Neural cell (in vitro differentiated cells): ENCODE measurements at regions not wholly inside any gene's neighbourhood (a gene's known extent, or its start where the extent isn't known, plus 50 kb on each side); places are given as distances from the start of the nearest gene placed in this dataset.

Experiments
- H2AFZ ChIP-seq: fragments of 200-600, 300-800 bp; sonication (generic), shearing (Covaris generic); 2 replicates; pipeline ENCODE4 v1.6.0; 2014; ENCODE audit warnings: low read depth, mild to moderate bottlenecking, antibody characterized with exemption, low read length, moderate library complexity
- H3F3A ChIP-seq: fragments of 200-600 bp; shearing (Covaris generic); 2 replicates; pipeline ENCODE4 v1.6.1; 2016; ENCODE audit warnings: mild to moderate bottlenecking, moderate library complexity, mixed read lengths, antibody characterized with exemption, low read length; ENCODE audit not compliant: insufficient read depth, poor library complexity, severe bottlenecking
- H3K27ac ChIP-seq: fragments of 200-600, 300-800 bp; sonication (generic), shearing (Covaris generic); 2 replicates; pipeline ENCODE4 v1.5.1; 2014; ENCODE audit warnings: mild to moderate bottlenecking, low read length, moderate library complexity
- H3K27me3 ChIP-seq: fragments of 300-800, 200-600 bp; sonication (generic), shearing (Covaris generic); 2 replicates; pipeline ENCODE4 v1.6.0; 2014; ENCODE audit warnings: mild to moderate bottlenecking, low read depth, low read length, moderate library complexity; ENCODE audit not compliant: insufficient read depth
- H3K36me3 ChIP-seq: fragments of 300-800, 200-600 bp; sonication (generic), shearing (Covaris generic); 2 replicates; pipeline ENCODE4 v1.5.1; 2014; ENCODE audit warnings: mild to moderate bottlenecking, antibody characterized with exemption, low read length, moderate library complexity; ENCODE audit not compliant: insufficient read depth
- H3K4me2 ChIP-seq: fragments of 300-800, 200-600 bp; sonication (generic), shearing (Covaris generic); 2 replicates; pipeline ENCODE4 v1.6.0; 2014; ENCODE audit warnings: mild to moderate bottlenecking, low read length
- H3K4me3 ChIP-seq: fragments of 300-800, 200-600 bp; sonication (generic), shearing (Covaris generic); 2 replicates; pipeline ENCODE4 v1.5.1; 2014; ENCODE audit warnings: mild to moderate bottlenecking, low read length, moderate library complexity
- H3K79me2 ChIP-seq: fragments of 200-600 bp; shearing (Covaris generic); replicated peaks from 2 replicates; pipeline ENCODE4 v1.6.0; 2014; ENCODE audit warnings: mild to moderate bottlenecking, low read length, moderate library complexity; ENCODE audit not compliant: insufficient read depth
- H3K9ac ChIP-seq: fragments of 300-800, 200-600 bp; sonication (generic), shearing (Covaris generic); 2 replicates; pipeline ENCODE4 v1.6.1; 2016; ENCODE audit warnings: mild to moderate bottlenecking, low read length, mixed read lengths
- H3K9me2 ChIP-seq: fragments of 200-600 bp; shearing (Covaris generic); 2 replicates; pipeline ENCODE4 v1.6.1; 2016; ENCODE audit warnings: mild to moderate bottlenecking, low read length, mixed read lengths; ENCODE audit not compliant: insufficient read depth
- H3K9me3 ChIP-seq: fragments of 200-600, 300-800 bp; sonication (generic), shearing (Covaris generic); 2 replicates; pipeline ENCODE4 v1.6.1; 2016; ENCODE audit warnings: mild to moderate bottlenecking, mixed run types, low read length, moderate library complexity, mixed read lengths
- H4K20me1 ChIP-seq: fragments of 200-600 bp; shearing (Covaris generic); 2 replicates; pipeline ENCODE4 v1.6.1; 2016; ENCODE audit warnings: mild to moderate bottlenecking, mixed run types; ENCODE audit not compliant: insufficient read depth
- CTCF ChIP-seq: fragments of 450-650 bp; IDR thresholded peaks from 2 replicates; pipeline ENCODE4 v1.5.1; 2014; ENCODE audit warnings: antibody characterized with exemption, mild to moderate bottlenecking, moderate library complexity; ENCODE audit not compliant: poor library complexity, severe bottlenecking
- EP300 ChIP-seq: fragments of 450-650 bp; conservative IDR thresholded peaks from 2 replicates; pipeline ENCODE4 v1.6.1; 2014; ENCODE audit warnings: antibody characterized with exemption, mild to moderate bottlenecking, moderate library complexity; ENCODE audit not compliant: poor library complexity, severe bottlenecking
- EZH2 ChIP-seq: fragments of 200-600, 300-800 bp; shearing (Covaris generic), sonication (generic); IDR thresholded peaks from 2 replicates; pipeline ENCODE4 v1.6.1; 2014; ENCODE audit warnings: antibody characterized with exemption, low read length, borderline replicate concordance, mild to moderate bottlenecking; ENCODE audit not compliant: insufficient read depth, poor library complexity, severe bottlenecking
- MXI1 ChIP-seq: fragments of 450-650 bp; conservative IDR thresholded peaks from 2 replicates; pipeline ENCODE4 v1.6.1; 2014; ENCODE audit warnings: antibody characterized with exemption, mild to moderate bottlenecking; ENCODE audit not compliant: poor library complexity, severe bottlenecking
- POLR2AphosphoS5 ChIP-seq: IDR thresholded peaks from 2 replicates; pipeline ENCODE4 v1.6.1; 2012
- RAD21 ChIP-seq: fragments of 450-650 bp; conservative IDR thresholded peaks from 2 replicates; pipeline ENCODE4 v1.6.1; 2014; ENCODE audit warnings: antibody characterized with exemption, mild to moderate bottlenecking, moderate library complexity
- REST ChIP-seq: IDR thresholded peaks from 2 replicates; pipeline ENCODE4 v1.6.1; 2012; ENCODE audit warnings: borderline replicate concordance
- SMC3 ChIP-seq: fragments of 450-650 bp; conservative IDR thresholded peaks from 2 replicates; pipeline ENCODE4 v1.6.1; 2014; ENCODE audit warnings: antibody characterized with exemption, mild to moderate bottlenecking, moderate library complexity; ENCODE audit not compliant: poor library complexity
- TAF1 ChIP-seq: IDR thresholded peaks from 2 replicates; pipeline ENCODE4 v1.6.1; 2012; ENCODE audit warnings: low read depth

GRCh38 chr9:130779153-130779855, 55.8 kb upstream of the ABL1 start:
- no peak overlapping the region for H3K9ac ChIP-seq
- H3K4me3 ChIP-seq: no peak overlapping the region
- peaks cover 7% of the 10 kb centered on the region for H3K9me3 ChIP-seq
- H3F3A ChIP-seq: no peaks in the 10 kb centered on the region
- no peaks in the 10 kb centered on the region for H3K79me2 ChIP-seq
- TF ChIP-seq POLR2AphosphoS5 (no peak), EP300 (no peak), RAD21 (no peak), EZH2 (no peak), MXI1 (no peak), TAF1 (no peak), REST (no peak), CTCF (no peak), SMC3 (no peak)
- H3K27me3 ChIP-seq: no peaks in the 10 kb centered on the region
- no peak overlapping the region for H3K4me2 ChIP-seq
- H3K36me3 ChIP-seq: no peaks in the 10 kb centered on the region
- H2AFZ ChIP-seq: no peak overlapping the region
- H4K20me1 ChIP-seq: no peaks in the 10 kb centered on the region
- H3K27ac ChIP-seq: no peak overlapping the region
- H3K9me2 ChIP-seq: no peaks in the 10 kb centered on the region

- Histone ChIP-seq H3K79me2 (no peaks in the 10 kb centered on the region), H3K27me3 (no peaks in the 10 kb centered on the region), H3K4me3 (no peak overlapping the region), H3F3A (no peaks in the 10 kb centered on the region), H3K9ac (no peak overlapping the region), H3K4me2 (no peak overlapping the region), H4K20me1 (no peaks in the 10 kb centered on the region), H2AFZ (no peak overlapping the region), H3K27ac (no peak overlapping the region), H3K9me3 (peaks cover 6% of the 10 kb centered on the region), H3K9me2 (no peaks in the 10 kb centered on the region), H3K36me3 (no peaks in the 10 kb centered on the region)
- no peak for TF ChIP-seq MXI1
- TF ChIP-seq POLR2AphosphoS5: no peak
- TF ChIP-seq REST: no peak
- no peak for TF ChIP-seq RAD21
- TF ChIP-seq SMC3: no peak
- no peak for TF ChIP-seq EP300
- TF ChIP-seq TAF1: no peak
- no peak for TF ChIP-seq CTCF
- no peak for TF ChIP-seq EZH2
These were observed 54.6 kb upstream of the ABL1 start for GRCh38 chr9:130780415-130780814.
